DND-41 (cell line): ENCODE measurements at regions not wholly inside any gene's neighbourhood (a gene's known extent, or its start where the extent isn't known, plus 50 kb on each side); places are given as distances from the start of the nearest gene placed in this dataset.

ENCODE experiments used
- ATAC-seq: fragments of 200-7000 bp; cut with Tn5 transposase; 3 replicates; pipeline ENCODE4 v1.9.1; 2021; ENCODE audit warnings: low read depth; ENCODE audit not compliant: insufficient read depth
- DNase-seq: peaks from one replicate; pipeline ENCODE4 v3.0.0-alpha.2; 2020
- H2AFZ ChIP-seq: 2 replicates; pipeline ENCODE4 v1.6.0; 2012; ENCODE audit warnings: low read depth, low read length
- H3K27ac ChIP-seq: 2 replicates; pipeline ENCODE4 v1.5.1; 2012; ENCODE audit warnings: low read length, inconsistent platforms
- H3K27me3 ChIP-seq: fragments of 200-600 bp; sonication (generic); 2 replicates; pipeline ENCODE4 v1.6.0; 2012; ENCODE audit warnings: low read length, mild to moderate bottlenecking, inconsistent platforms; ENCODE audit not compliant: insufficient read depth, poor library complexity
- H3K36me3 ChIP-seq: 2 replicates; pipeline ENCODE4 v1.5.1; 2012; ENCODE audit warnings: low read length, inconsistent platforms; ENCODE audit not compliant: insufficient read depth
- H3K4me1 ChIP-seq: 2 replicates; pipeline ENCODE4 v1.5.1; 2012; ENCODE audit warnings: mild to moderate bottlenecking, low read length; ENCODE audit not compliant: insufficient read depth
- H3K4me2 ChIP-seq: 2 replicates; pipeline ENCODE4 v1.6.0; 2012; ENCODE audit warnings: mild to moderate bottlenecking, moderate library complexity, low read length, inconsistent platforms; ENCODE audit not compliant: insufficient read depth
- H3K4me3 ChIP-seq, 2 experiments: fragments of 200-600 bp in 1 of 2; shearing (Covaris generic) in 1 of 2; 2 replicates each; pipeline ENCODE4 v1.5.1; 2012 to 2016; ENCODE audit warnings: inconsistent platforms in 2 of 2, low read length in 2 of 2, mild to moderate bottlenecking in 2 of 2, low read depth in 1 of 2, moderate library complexity in 1 of 2
- H3K79me2 ChIP-seq: 2 replicates; pipeline ENCODE4 v1.6.0; 2012; ENCODE audit warnings: low read length, inconsistent platforms; ENCODE audit not compliant: insufficient read depth
- H3K9ac ChIP-seq: 2 replicates; pipeline ENCODE4 v1.6.0; 2012; ENCODE audit warnings: low read depth, mild to moderate bottlenecking, inconsistent platforms, low read length, moderate library complexity
- H3K9me3 ChIP-seq: 2 replicates; pipeline ENCODE4 v1.5.1; 2012; ENCODE audit warnings: low read length, moderate library complexity, mild to moderate bottlenecking, inconsistent platforms; ENCODE audit not compliant: insufficient read depth, severe bottlenecking
- H4K20me1 ChIP-seq: 2 replicates; pipeline ENCODE4 v1.6.0; 2012; ENCODE audit warnings: low read length; ENCODE audit not compliant: insufficient read depth
- CTCF ChIP-seq: IDR thresholded peaks from 2 replicates; pipeline ENCODE4 v1.5.1; 2012; ENCODE audit warnings: borderline replicate concordance, low read length, moderate library complexity, mild to moderate bottlenecking; ENCODE audit not compliant: poor library complexity, severe bottlenecking; ENCODE audit errors: extremely low read depth
- EZH2 ChIP-seq: IDR thresholded peaks from 3 replicates; pipeline ENCODE4 v1.6.1; 2012; ENCODE audit warnings: borderline replicate concordance, low read depth, mild to moderate bottlenecking, moderate library complexity, low read length, inconsistent platforms; ENCODE audit not compliant: severe bottlenecking

- Histone ChIP-seq H3K9ac (no peak overlapping the region), H2AFZ (no peak overlapping the region), H3K4me1 (no peaks in the 10 kb centered on the region), H4K20me1 (no peaks in the 10 kb centered on the region), H3K27me3 (no peaks in the 10 kb centered on the region), H3K79me2 (no peaks in the 10 kb centered on the region), H3K4me2 (no peak overlapping the region), H3K27ac (no peak overlapping the region), H3K36me3 (no peaks in the 10 kb centered on the region), H3K9me3 (no peaks in the 10 kb centered on the region), H3K4me3 (no peak overlapping the region)
- no peak for DNase-seq
- ATAC-seq, result no peak
- no peak for TF ChIP-seq EZH2
- no peak for TF ChIP-seq CTCF
Measured at GRCh38 chr15:47511261-47511660, 206.0 kb upstream of the SEMA6D start.

- no peak for ATAC-seq
- H3K27ac ChIP-seq, result no peak overlapping the region
- no peak overlapping the region for H3K4me2 ChIP-seq
- H3K27me3 ChIP-seq, result no peaks in the 10 kb centered on the region
- no peak overlapping the region for H3K4me3 ChIP-seq
- no peak overlapping the region for H2AFZ ChIP-seq
- no peak for DNase-seq
- H4K20me1 ChIP-seq, result no peaks in the 10 kb centered on the region
- TF ChIP-seq CTCF (no peak), EZH2 (no peak)
- no peaks in the 10 kb centered on the region for H3K36me3 ChIP-seq
- H3K4me1 ChIP-seq, result no peaks in the 10 kb centered on the region
- H3K79me2 ChIP-seq, result no peaks in the 10 kb centered on the region
- H3K9ac ChIP-seq, result no peak overlapping the region
- H3K9me3 ChIP-seq, result no peaks in the 10 kb centered on the region
Measured at GRCh38 chr15:47513471-47513870, 203.8 kb upstream of the SEMA6D start.

GRCh38 chr15:47514200-47514652 lies 203.1 kb upstream of the SEMA6D start:
- no peak for TF ChIP-seq CTCF
- TF ChIP-seq EZH2, result no peak
- DNase-seq, result no peak
- H4K20me1 ChIP-seq, result no peaks in the 10 kb centered on the region
- H3K4me3 ChIP-seq, result no peak overlapping the region
- no peaks in the 10 kb centered on the region for H3K36me3 ChIP-seq
- no peak overlapping the region for H3K9ac ChIP-seq
- H3K4me1 ChIP-seq, result no peaks in the 10 kb centered on the region
- no peaks in the 10 kb centered on the region for H3K79me2 ChIP-seq
- no peak overlapping the region for H3K4me2 ChIP-seq
- no peaks in the 10 kb centered on the region for H3K9me3 ChIP-seq
- no peaks in the 10 kb centered on the region for H3K27me3 ChIP-seq
- H3K27ac ChIP-seq, result no peak overlapping the region
- ATAC-seq, result no peak
- no peak overlapping the region for H2AFZ ChIP-seq

- H4K20me1 ChIP-seq, result no peaks in the 10 kb centered on the region
- no peak for ATAC-seq
- no peaks in the 10 kb centered on the region for H3K79me2 ChIP-seq
- no peaks in the 10 kb centered on the region for H3K4me1 ChIP-seq
- no peak overlapping the region for H3K27ac ChIP-seq
- H3K36me3 ChIP-seq, result no peaks in the 10 kb centered on the region
- no peak overlapping the region for H3K9ac ChIP-seq
- H3K9me3 ChIP-seq, result no peaks in the 10 kb centered on the region
- H3K4me2 ChIP-seq, result no peak overlapping the region
- no peak for TF ChIP-seq EZH2
- no peak for TF ChIP-seq CTCF
- H3K4me3 ChIP-seq, result no peak overlapping the region
- H3K27me3 ChIP-seq, result no peaks in the 10 kb centered on the region
- H2AFZ ChIP-seq, result no peak overlapping the region
- no peak for DNase-seq
Measured at GRCh38 chr15:47516558-47516957, 200.7 kb upstream of the SEMA6D start.
